ENCODE measurements at regions not wholly inside any gene's neighbourhood (a gene's known extent, or its start where the extent isn't known, plus 50 kb on each side); places are given as distances from the start of the nearest gene placed in this dataset.

GRCh38 chr1:79959635-79960034, 953.1 kb upstream of the ADGRL4 start:
- no peak for DNase-seq
- TF ChIP-seq, protein P1, sequence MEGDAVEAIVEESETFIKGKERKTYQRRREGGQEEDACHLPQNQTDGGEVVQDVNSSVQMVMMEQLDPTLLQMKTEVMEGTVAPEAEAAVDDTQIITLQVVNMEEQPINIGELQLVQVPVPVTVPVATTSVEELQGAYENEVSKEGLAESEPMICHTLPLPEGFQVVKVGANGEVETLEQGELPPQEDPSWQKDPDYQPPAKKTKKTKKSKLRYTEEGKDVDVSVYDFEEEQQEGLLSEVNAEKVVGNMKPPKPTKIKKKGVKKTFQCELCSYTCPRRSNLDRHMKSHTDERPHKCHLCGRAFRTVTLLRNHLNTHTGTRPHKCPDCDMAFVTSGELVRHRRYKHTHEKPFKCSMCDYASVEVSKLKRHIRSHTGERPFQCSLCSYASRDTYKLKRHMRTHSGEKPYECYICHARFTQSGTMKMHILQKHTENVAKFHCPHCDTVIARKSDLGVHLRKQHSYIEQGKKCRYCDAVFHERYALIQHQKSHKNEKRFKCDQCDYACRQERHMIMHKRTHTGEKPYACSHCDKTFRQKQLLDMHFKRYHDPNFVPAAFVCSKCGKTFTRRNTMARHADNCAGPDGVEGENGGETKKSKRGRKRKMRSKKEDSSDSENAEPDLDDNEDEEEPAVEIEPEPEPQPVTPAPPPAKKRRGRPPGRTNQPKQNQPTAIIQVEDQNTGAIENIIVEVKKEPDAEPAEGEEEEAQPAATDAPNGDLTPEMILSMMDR (IDR thresholded peaks at IDR 0.05): no peak
- no peak for TF ChIP-seq POLR2A (IDR thresholded peaks at IDR 0.05)
- Histone ChIP-seq H3K27ac (no peak overlapping the region), H3K4me3 (no peak overlapping the region), H3K4me1 (replicated peaks in 1 of 2) (no peaks in the 10 kb centered on the region), H3K36me3 (replicated peaks in 1 of 2) (no peaks in the 10 kb centered on the region), H3K27me3 (no peaks in the 10 kb centered on the region), H3K9me3 (replicated peaks in 1 of 3) (no peaks in the 10 kb centered on the region)
- WGBS, 4 donors: 80 to 89% (median 82%) methylated on average over 1 of the region's 1 CpG
- intact Hi-C loops (cut with DNase I): no loop called here

DNA sequence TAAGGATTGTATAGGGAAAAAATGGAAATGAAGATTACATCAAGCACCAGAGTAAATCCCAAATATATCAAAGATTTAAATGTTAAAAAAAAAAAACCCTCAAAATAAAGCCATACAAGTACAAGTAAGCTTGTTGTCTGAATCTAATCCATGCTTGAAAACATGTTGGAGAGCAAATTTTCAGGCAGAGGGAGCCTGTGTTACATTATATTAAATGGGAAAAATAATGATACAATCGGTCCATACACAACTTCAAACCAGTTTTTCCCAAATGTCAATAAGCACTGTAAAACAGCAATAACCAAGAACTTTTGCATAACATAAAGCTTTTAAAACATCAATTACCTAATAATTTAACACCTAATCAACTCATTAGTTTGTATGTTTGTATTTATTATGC, 949.4 kb upstream of the ADGRL4 start:
- 44 to 66% (median 53%) methylated on average over 1 of the region's 1 CpG for WGBS, 4 donors

DNA sequence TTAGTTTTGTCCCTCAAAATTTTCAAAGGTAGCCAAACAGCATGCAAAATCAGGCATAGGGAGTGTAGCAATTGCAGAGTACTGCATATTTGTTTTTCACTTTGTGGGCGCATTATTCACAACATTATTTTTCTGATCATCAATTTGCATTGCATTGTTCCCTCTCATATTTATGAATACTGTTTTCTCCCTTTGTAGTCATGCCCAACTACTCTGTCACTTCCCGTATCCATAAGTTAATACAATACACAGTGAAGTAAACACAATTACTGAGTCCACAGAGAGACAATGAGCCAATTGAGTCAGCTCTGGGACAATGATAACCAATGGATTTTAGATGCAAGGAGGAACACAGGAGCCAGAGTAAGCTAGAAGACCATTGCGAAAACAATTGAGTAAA, 944.0 kb upstream of the ADGRL4 start:
- 83 to 89% (median 84%) methylated on average over 3 of the region's 3 CpGs for WGBS, 4 donors
- no peak for DNase-seq

More for the DNA sequence above, 949.4 kb upstream of the ADGRL4 start:
- no peak overlapping the region for H3K27ac ChIP-seq
- H3K4me3 ChIP-seq: no peak overlapping the region
- H3K4me1 ChIP-seq (replicated peaks in 1 of 2): no peaks in the 10 kb centered on the region
- H3K27me3 ChIP-seq: no peaks in the 10 kb centered on the region
- DNase-seq: no peak
- no peaks in the 10 kb centered on the region for H3K9me3 ChIP-seq (replicated peaks in 1 of 3)
- intact Hi-C loops (cut with DNase I): no loop called here
- H3K36me3 ChIP-seq (replicated peaks in 1 of 2): no peaks in the 10 kb centered on the region
- TF ChIP-seq, protein P1 (IDR thresholded peaks at IDR 0.05): no peak
- no peak for TF ChIP-seq POLR2A (IDR thresholded peaks at IDR 0.05)

DNA sequence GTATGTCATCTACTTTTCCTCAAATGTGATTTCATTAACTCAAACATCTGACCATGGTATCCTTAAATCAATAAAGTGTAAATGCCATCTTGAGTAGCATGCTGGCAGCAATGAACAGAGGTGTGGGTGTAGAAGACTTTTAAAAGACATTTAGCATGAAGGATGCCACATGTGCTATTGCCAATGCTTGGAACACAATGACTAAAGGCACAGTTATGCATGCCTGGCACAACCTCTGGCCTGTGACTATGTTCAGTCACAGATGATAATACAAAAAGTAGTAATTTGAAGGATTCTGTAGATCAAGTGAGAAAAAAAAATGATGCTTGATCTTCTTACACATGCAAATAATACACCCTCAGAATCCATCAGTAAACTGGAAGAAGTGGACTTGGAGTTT, 938.9 kb upstream of the ADGRL4 start:
- Histone ChIP-seq H3K4me3 (no peak overlapping the region), H3K36me3 (replicated peaks in 1 of 2) (no peaks in the 10 kb centered on the region), H3K27ac (no peak overlapping the region), H3K4me1 (replicated peaks in 1 of 2) (no peaks in the 10 kb centered on the region), H3K9me3 (replicated peaks in 1 of 3) (no peaks in the 10 kb centered on the region), H3K27me3 (no peaks in the 10 kb centered on the region)
- TF ChIP-seq POLR2A (IDR thresholded peaks at IDR 0.05): no peak
- TF ChIP-seq, protein P1 (IDR thresholded peaks at IDR 0.05): no peak
- intact Hi-C loops (cut with DNase I): no loop called here
- no peak for DNase-seq

More for the DNA sequence above, 944.0 kb upstream of the ADGRL4 start:
- Histone ChIP-seq H3K9me3 (replicated peaks in 1 of 3) (no peaks in the 10 kb centered on the region), H3K4me3 (no peak overlapping the region), H3K36me3 (replicated peaks in 1 of 2) (no peaks in the 10 kb centered on the region), H3K4me1 (replicated peaks in 1 of 2) (no peaks in the 10 kb centered on the region), H3K27me3 (no peaks in the 10 kb centered on the region), H3K27ac (no peak overlapping the region)
- intact Hi-C loops (cut with DNase I): no loop called here
- no peak for TF ChIP-seq POLR2A (IDR thresholded peaks at IDR 0.05)
- TF ChIP-seq, protein P1 (IDR thresholded peaks at IDR 0.05): no peak

Measured in adrenal gland (tissue), 9 donors.